ENCODE measurements at regions not wholly inside any gene's neighbourhood (a gene's known extent, or its start where the extent isn't known, plus 50 kb on each side); places are given as distances from the start of the nearest gene placed in this dataset.

DNA sequence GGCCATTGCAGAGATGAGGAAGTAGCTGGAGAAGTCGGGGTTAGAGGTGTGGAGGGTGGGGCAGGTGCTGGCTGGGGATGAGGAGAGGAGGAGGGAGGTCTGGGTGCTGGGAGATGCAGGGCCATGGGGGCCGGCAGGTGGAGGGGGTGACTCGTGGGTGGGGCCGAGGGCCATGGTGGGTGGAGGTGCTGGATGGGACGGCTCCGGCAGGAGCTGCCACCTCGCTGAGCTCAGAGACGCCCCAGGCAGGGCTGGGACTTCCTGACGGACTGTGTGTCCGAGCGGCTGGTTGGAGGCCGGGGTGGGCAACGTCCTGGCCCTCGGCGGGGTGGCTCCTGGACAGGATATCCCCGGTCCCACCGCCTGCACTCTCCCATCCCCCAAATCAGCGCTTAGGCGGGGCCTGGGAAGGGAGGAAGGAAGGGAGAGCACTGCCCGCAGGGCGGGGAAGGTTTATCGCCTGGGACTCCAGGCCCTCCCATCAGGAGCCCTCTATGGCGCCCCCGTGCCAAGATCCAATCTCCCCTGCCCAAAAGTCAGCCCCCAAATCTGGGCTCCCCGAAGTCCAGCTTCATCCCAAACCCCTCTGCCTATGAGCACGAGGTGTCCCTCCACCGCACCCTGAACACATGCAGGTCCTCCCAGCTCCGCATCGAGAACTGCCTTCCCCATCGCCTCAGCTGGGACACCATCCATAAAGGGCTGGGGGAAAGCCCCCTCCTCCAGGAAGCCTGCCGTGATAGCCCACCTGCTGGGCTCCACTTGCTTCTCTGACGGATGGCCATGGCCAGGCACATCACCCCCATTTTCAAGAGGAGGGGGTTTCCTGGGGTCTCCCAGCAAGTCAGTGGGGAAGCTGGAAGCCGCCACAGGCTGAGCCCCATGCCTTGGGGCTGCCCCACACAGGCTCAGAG, 58.3 kb upstream of the NOTCH1 start (continued):
- TF ChIP-seq TCF3 (IDR thresholded peaks at IDR 0.05; ENCODE audit: borderline replicate concordance, insufficient read depth, low read depth, low read length) (no peak), BCLAF1 (IDR thresholded peaks at IDR 0.05) (no peak), ETV6 (conservative IDR thresholded peaks at IDR 0.05 in 1 of 2, IDR thresholded peaks at IDR 0.05 in 1 of 2; ENCODE audit: borderline replicate concordance in 1 of 2, low read depth in 1 of 2) (no peak), CBX3 (IDR thresholded peaks at IDR 0.05; ENCODE audit: borderline replicate concordance, low read depth) (no peak), FOXK2 (IDR thresholded peaks at IDR 0.05) (no peak), IKZF2 (IDR thresholded peaks at IDR 0.05) (no peak)
- TF ChIP-seq, protein P1, sequence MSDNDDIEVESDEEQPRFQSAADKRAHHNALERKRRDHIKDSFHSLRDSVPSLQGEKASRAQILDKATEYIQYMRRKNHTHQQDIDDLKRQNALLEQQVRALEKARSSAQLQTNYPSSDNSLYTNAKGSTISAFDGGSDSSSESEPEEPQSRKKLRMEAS (IDR thresholded peaks at IDR 0.05; ENCODE audit: low read depth, low read length), result no peak

DNA sequence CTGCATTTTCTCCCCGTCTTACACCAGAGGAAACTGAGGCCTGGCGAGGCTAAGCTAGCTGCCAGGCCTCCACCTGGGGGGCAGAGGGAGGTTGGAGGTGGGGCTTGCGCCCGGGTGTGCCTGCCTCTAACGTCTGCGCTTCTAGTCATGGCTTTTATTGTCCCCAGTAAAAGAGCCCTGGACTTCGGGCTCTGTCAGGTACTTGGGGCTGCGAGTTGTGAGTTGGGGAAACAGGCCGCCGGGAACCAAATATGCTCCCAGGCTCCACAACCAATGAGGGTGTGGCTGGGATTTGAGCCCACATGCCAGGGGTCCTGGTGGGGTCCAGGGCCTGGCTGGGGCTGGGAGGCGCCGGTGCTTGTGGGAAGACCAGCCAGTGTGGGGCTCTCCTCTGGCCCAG, 57.4 kb upstream of the NOTCH1 start:
- in situ Hi-C loops (cut with MboI), result no loop called here
- intact Hi-C loops (cut with micrococcal nuclease; ENCODE audit: unreplicated experiment), result no loop called here
- DNase-seq (ENCODE audit: low read depth, low spot score) (no peak), FAIRE-seq (no peak), ATAC-seq (no peak)
- Histone ChIP-seq H3K27me3 (replicated peaks in 1 of 2; ENCODE audit: control insufficient read depth in 2 of 2, insufficient read depth in 2 of 2, low read length in 1 of 2) (peaks cover 0 to 2% of the 10 kb centered on the region in 2 experiments; a peak in 2 of 4 replicates), H3K79me2 (ENCODE audit: control insufficient read depth, insufficient read depth, low read length) (no peaks in the 10 kb centered on the region), H3K4me1 (ENCODE audit: control insufficient read depth, insufficient read depth, low read length) (no peaks in the 10 kb centered on the region), H3K4me3 (no peak overlapping the region), H4K20me1 (ENCODE audit: control insufficient read depth, insufficient read depth) (no peaks in the 10 kb centered on the region), H2AFZ (ENCODE audit: control insufficient read depth, low read depth, low read length) (no peak overlapping the region), H3K36me3 (ENCODE audit: control insufficient read depth in 2 of 2, insufficient read depth in 2 of 2, low read length in 1 of 2) (no peaks in the 10 kb centered on the region), H3K4me2 (ENCODE audit: control insufficient read depth, insufficient read depth) (no peak overlapping the region), H3K9me3 (replicated peaks; ENCODE audit: control insufficient read depth, insufficient read depth, low read length) (no peaks in the 10 kb centered on the region), H3K27ac (ENCODE audit: control insufficient read depth, insufficient read depth) (no peak overlapping the region), H3K9ac (ENCODE audit: control insufficient read depth, insufficient read depth, low read length) (no peak overlapping the region)
- POLR2A ChIA-PET, result no interaction called here
- SMC1A ChIA-PET (ENCODE audit: uncharacterized antibody, unreplicated experiment), result no interaction called here
- BruUV-seq (replicated peaks), result no TSS peak
- 61% methylated on average over 12 of the region's 12 CpGs for WGBS (ENCODE audit: insufficient coverage, insufficient replicate concordance, low lambda C conversion rate, missing lambda C conversion rate)
- RAD21 ChIA-PET (ENCODE audit: unreplicated experiment), result interaction anchor here (0.8 to 1.4 kb wide), 2 partner anchors 40 to 70 kb away, joined by 3 read pairs; no protein-coding TSS in a partner anchor
- CTCF ChIA-PET, result interaction anchor here (0.5 kb wide), 1 partner anchor 181 kb away, joined by 3 read pairs; no protein-coding TSS in a partner anchor
- TF ChIP-seq TBL1XR1 (IDR thresholded peaks at IDR 0.05; ENCODE audit: low read depth, low read length), result no peak
- no peak for TF ChIP-seq CHD1 (IDR thresholded peaks at IDR 0.05; ENCODE audit: low read depth, low read length)
- TF ChIP-seq, protein P2, sequence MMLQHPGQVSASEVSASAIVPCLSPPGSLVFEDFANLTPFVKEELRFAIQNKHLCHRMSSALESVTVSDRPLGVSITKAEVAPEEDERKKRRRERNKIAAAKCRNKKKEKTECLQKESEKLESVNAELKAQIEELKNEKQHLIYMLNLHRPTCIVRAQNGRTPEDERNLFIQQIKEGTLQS (IDR thresholded peaks at IDR 0.05; ENCODE audit: borderline replicate concordance, extremely low read depth, low read depth, low read length), result no peak
- no peak for TF ChIP-seq SPI1 (IDR thresholded peaks at IDR 0.05; ENCODE audit: borderline replicate concordance, insufficient read depth, low read depth, low read length)
- TF ChIP-seq RB1 (IDR thresholded peaks at IDR 0.05; ENCODE audit: borderline replicate concordance), result no peak
- TF ChIP-seq GATAD2B (conservative IDR thresholded peaks at IDR 0.05; ENCODE audit: low read depth), result no peak
- TF ChIP-seq SREBF1 (IDR thresholded peaks at IDR 0.05; ENCODE audit: low read length), result no peak
- TF ChIP-seq JUNB (IDR thresholded peaks at IDR 0.05), result no peak
- TF ChIP-seq RELB (IDR thresholded peaks at IDR 0.05; ENCODE audit: low read depth), result no peak
